K562 (cell line): ENCODE measurements at regions not wholly inside any gene's neighbourhood (a gene's known extent, or its start where the extent isn't known, plus 50 kb on each side); places are given as distances from the start of the nearest gene placed in this dataset.

ENCODE experiments used
- ATAC-seq: fragments of 200-7000 bp; cut with Tn5 transposase; 3 replicates; pipeline ENCODE4 v1.9.1; 2020; ENCODE audit warnings: moderate library complexity
- BruUV-seq: library from RNA; stranded (reverse); fragments of 400-500 nt; replicated peaks from 2 replicates; lab custom pipeline; 2021; lab: Mats Ljungman, UMichigan
- CTCF ChIA-PET: fragments of 300-600 bp; formaldehyde crosslinking; extraction: SDS; loops from one replicate; lab custom pipeline; 2021; ENCODE audit warnings: low intra/inter-chr PET ratio; lab: Yijun Ruan, JAX
- POLR2A ChIA-PET: fragments of 300-600, 350-650 bp; sonication (Branson Sonifier 250); formaldehyde crosslinking; extraction: SDS; loops from one replicate; lab custom pipeline; 2021; ENCODE audit warnings: antibody characterized with exemption, inconsistent platforms; lab: Yijun Ruan, JAX
- DNase-seq, 4 experiments: peaks; one replicate each; pipeline versions ENCODE4 v3.0.0 to v3.0.0-alpha.2; 2011 to 2018; ENCODE audit warnings: low spot score in 3 of 4, mixed read lengths in 3 of 4; ENCODE audit errors: extremely low read depth in 1 of 4
- FAIRE-seq: peaks from 2 replicates; lab custom pipeline; 2011; peaks lifted over from hg19 to GRCh38; lab: Jason Lieb, UNC
- H2AFZ ChIP-seq: 2 replicates; pipeline ENCODE4 v1.6.0; 2011; ENCODE audit warnings: low read depth, low read length, control low read depth, inconsistent platforms
- H3K27ac ChIP-seq: fragments of 200-600 bp; 3 replicates; pipeline ENCODE4 v1.8.0; 2011; ENCODE audit warnings: low read depth, mild to moderate bottlenecking, control low read depth, inconsistent platforms, low read length, moderate library complexity, mixed read lengths; ENCODE audit errors: extremely low read depth
- H3K27me3 ChIP-seq, 2 experiments: fragments of 300-600 bp in 1 of 2; 2 replicates in 1 of 2; 3 replicates in 1 of 2; pipeline versions ENCODE4 v1.6.0 to v1.8.0; 2011; ENCODE audit warnings: inconsistent platforms in 2 of 2, low read length in 2 of 2, mild to moderate bottlenecking in 1 of 2, mixed read lengths in 1 of 2, moderate library complexity in 1 of 2; ENCODE audit not compliant: control insufficient read depth in 2 of 2, insufficient read depth in 2 of 2
- H3K36me3 ChIP-seq: fragments of 300-600 bp; 3 replicates; pipeline ENCODE4 v1.8.0; 2011; ENCODE audit warnings: mild to moderate bottlenecking, low read length, inconsistent platforms; ENCODE audit not compliant: control insufficient read depth, insufficient read depth
- H3K4me1 ChIP-seq, 2 experiments: fragments of 200-600 bp in 1 of 2; replicated peaks in 1 of 2; 2 replicates in 1 of 2; 3 replicates in 1 of 2; pipeline versions ENCODE4 v1.5.1 to v1.8.0; 2011; ENCODE audit warnings: inconsistent platforms in 2 of 2, low read length in 2 of 2, mild to moderate bottlenecking in 1 of 2, mixed read lengths in 1 of 2, moderate library complexity in 1 of 2; ENCODE audit not compliant: control insufficient read depth in 2 of 2, insufficient read depth in 2 of 2
- H3K4me2 ChIP-seq: 2 replicates; pipeline ENCODE4 v1.6.1; 2011; ENCODE audit warnings: low read length, control low read depth, inconsistent platforms, mixed read lengths; ENCODE audit not compliant: insufficient read depth
- H3K4me3 ChIP-seq: fragments of 200-600 bp; sonication (generic), shearing (Covaris generic); 2 replicates; pipeline ENCODE4 v1.5.1; 2016; ENCODE audit warnings: control low read depth, inconsistent platforms
- H3K79me2 ChIP-seq: fragments of 200-600 bp; 3 replicates; pipeline ENCODE4 v1.8.0; 2011; ENCODE audit warnings: low read length, inconsistent platforms; ENCODE audit not compliant: control insufficient read depth, insufficient read depth
- H3K9ac ChIP-seq, 2 experiments: 2 replicates each; pipeline versions ENCODE4 v1.6.0 to v1.6.1; 2011; ENCODE audit warnings: low read depth in 2 of 2, low read length in 2 of 2, control low read depth in 1 of 2, inconsistent platforms in 1 of 2, mild to moderate bottlenecking in 1 of 2, mixed read lengths in 1 of 2; ENCODE audit not compliant: insufficient read depth in 1 of 2
- H3K9me1 ChIP-seq: one replicate; pipeline ENCODE4 v1.6.0; 2011; ENCODE audit warnings: inconsistent platforms, mild to moderate bottlenecking, low read length, moderate library complexity; ENCODE audit not compliant: control insufficient read depth, insufficient read depth
- H3K9me3 ChIP-seq: replicated peaks from 2 replicates; pipeline ENCODE4 v1.5.1; 2011; ENCODE audit warnings: low read depth, low read length, inconsistent platforms; ENCODE audit not compliant: control insufficient read depth, insufficient read depth
- H4K20me1 ChIP-seq: replicated peaks from 2 replicates; pipeline ENCODE4 v1.6.1; 2011; ENCODE audit warnings: low read length, inconsistent platforms, mixed read lengths; ENCODE audit not compliant: control insufficient read depth, insufficient read depth
- ARID3B ChIP-seq: fragments of 250-450 bp; sonication (Bioruptor Pico); IDR thresholded peaks from 2 replicates; pipeline ENCODE4 v1.4.0; 2020; ENCODE audit warnings: borderline replicate concordance
- ATF3 ChIP-seq, 2 experiments: fragments of 450-650 bp in 1 of 2; sonication (generic) in 1 of 2; formaldehyde crosslinking in 1 of 2; IDR thresholded peaks in 1 of 2; conservative IDR thresholded peaks in 1 of 2; 2 replicates each; pipeline versions ENCODE4 v1.6.1 to v1.8.1; 2016 to 2023; ENCODE audit warnings: mild to moderate bottlenecking in 2 of 2, moderate library complexity in 2 of 2, inconsistent platforms in 1 of 2, missing genetic modification reagents in 1 of 2
- CBFA2T2 ChIP-seq: fragments of 450-650 bp; conservative IDR thresholded peaks from 2 replicates; pipeline ENCODE4 v1.6.1; 2017; ENCODE audit warnings: mild to moderate bottlenecking
- CBFA2T3 ChIP-seq: fragments of 450-650 bp; IDR thresholded peaks from 2 replicates; pipeline ENCODE4 v1.6.1; 2017
- CC2D1A ChIP-seq: fragments of 450-650 bp; IDR thresholded peaks from 2 replicates; pipeline ENCODE4 v1.6.1; 2017; ENCODE audit warnings: mild to moderate bottlenecking
- CREM ChIP-seq: IDR thresholded peaks from 2 replicates; pipeline ENCODE4 v1.6.1; 2014; ENCODE audit warnings: antibody characterized with exemption, low read depth
- CXXC5 ChIP-seq: fragments of 250-450 bp; sonication (Bioruptor Pico); IDR thresholded peaks from 2 replicates; pipeline ENCODE4 v1.8.0; 2022; ENCODE audit warnings: inconsistent platforms, mild to moderate bottlenecking, moderate library complexity
- HINFP ChIP-seq: fragments of 450-650 bp; conservative IDR thresholded peaks from 2 replicates; pipeline ENCODE4 v1.6.1; 2016; ENCODE audit warnings: missing genetic modification characterization, low read depth, mild to moderate bottlenecking, control low read depth, missing compliant biosample characterization
- HLTF ChIP-seq: fragments of 450-650 bp; IDR thresholded peaks from 2 replicates; pipeline ENCODE4 v1.6.1; 2016
- HMBOX1 ChIP-seq: sonication (generic); IDR thresholded peaks from 2 replicates; pipeline ENCODE4 v1.6.1; 2016
- MTA3 ChIP-seq: fragments of 450-650 bp; formaldehyde crosslinking; IDR thresholded peaks from 2 replicates; pipeline ENCODE4 v1.6.1; 2017; ENCODE audit warnings: mild to moderate bottlenecking, borderline replicate concordance
- NBN ChIP-seq: fragments of 450-650 bp; IDR thresholded peaks from 2 replicates; pipeline ENCODE4 v1.6.1; 2016; ENCODE audit warnings: low read depth, mild to moderate bottlenecking
- POLR2G ChIP-seq: fragments of 200-400 bp; formaldehyde crosslinking; IDR thresholded peaks from 2 replicates; pipeline ENCODE4 v1.6.1; 2017; ENCODE audit warnings: low read depth, mild to moderate bottlenecking, antibody characterized with exemption, low read length, moderate library complexity
- RBM25 ChIP-seq: fragments of 200-400 bp; formaldehyde crosslinking; IDR thresholded peaks from 2 replicates; pipeline ENCODE4 v1.6.1; 2018; ENCODE audit warnings: low read length, low read depth, moderate library complexity; ENCODE audit not compliant: severe bottlenecking
- SMAD1 ChIP-seq: fragments of 150-350 bp; IDR thresholded peaks from 2 replicates; pipeline ENCODE4 v1.6.1; 2014; ENCODE audit warnings: low read length, low read depth; ENCODE audit not compliant: partially characterized antibody
- STAG1 ChIP-seq: sonication (generic); formaldehyde crosslinking; IDR thresholded peaks from 2 replicates; pipeline ENCODE4 v1.5.0; 2020; ENCODE audit warnings: missing genetic modification reagents, borderline replicate concordance
- XRCC3 ChIP-seq: fragments of 450-650 bp; IDR thresholded peaks from 2 replicates; pipeline ENCODE4 v1.6.1; 2017; ENCODE audit warnings: mild to moderate bottlenecking, moderate library complexity
- ZBTB1 ChIP-seq: sonication (generic); formaldehyde crosslinking; IDR thresholded peaks from 2 replicates; pipeline ENCODE4 v1.8.1; 2023; ENCODE audit warnings: missing genetic modification reagents, low read depth, mild to moderate bottlenecking, borderline replicate concordance
- ZNF143 ChIP-seq: sonication (generic); formaldehyde crosslinking; IDR thresholded peaks from 2 replicates; pipeline ENCODE4 v1.9.0; 2022; ENCODE audit warnings: mild to moderate bottlenecking, missing genetic modification reagents
- ZNF408 ChIP-seq: fragments of 250-450 bp; sonication (Bioruptor Pico); IDR thresholded peaks from 2 replicates; pipeline ENCODE4 v1.4.0; 2020; ENCODE audit warnings: low read depth, mild to moderate bottlenecking, moderate library complexity
- WGBS: fragments of 100-300 bp; shearing (Covaris generic); methylation state at CpG from one replicate; pipeline ENCODE4 v1.1.6; 2016; ENCODE audit warnings: low coverage, mixed read lengths; ENCODE audit not compliant: insufficient coverage; ENCODE audit errors: missing lambda C conversion rate; 5-methylcytosine and 5-hydroxymethylcytosine counted together
- in situ Hi-C: fragments of 300-500 bp; cut with MboI; formaldehyde crosslinking; loops from 4 replicates; pipeline ENCODE4 v1.15.0; 2018; ENCODE audit warnings: inconsistent platforms, mixed read lengths
- intact Hi-C: fragments of 100-400 bp; cut with micrococcal nuclease; formaldehyde crosslinking; loops from 2 replicates; pipeline ENCODE4 v1.14.2; 2022

- Histone ChIP-seq H3K9ac (no peak overlapping the region; a peak in 1 of 4 replicates), H3K4me2 (peak overlapping the region; percentile 36), H3K79me2 (no peaks in the 10 kb centered on the region), H2AFZ (peak overlapping the region; percentile 62; the same call in 1 of the 2 replicates), H3K27ac (peak overlapping the region; percentile 59), H3K4me1 (peaks cover 0 to 4% of the 10 kb centered on the region in 2 experiments; a peak in 2 of 5 replicates), H3K36me3 (no peaks in the 10 kb centered on the region), H3K27me3 (no peaks in the 10 kb centered on the region), H3K9me1 (no peaks in the 10 kb centered on the region), H4K20me1 (no peaks in the 10 kb centered on the region), H3K9me3 (0 out of 2 replicates have a peak, but pooled peaks cover 3% of the 10 kb centered on the region), H3K4me3 (no peak overlapping the region)
- 2% methylated on average over 4 of the region's 4 CpGs for WGBS
- CTCF ChIA-PET, result no interaction called here
- in situ Hi-C loops (no loop called here), intact Hi-C loops (no loop called here)
- ATAC-seq (peak; percentile 91), FAIRE-seq (peak; percentile 84), DNase-seq (peak in 2 of 4 experiments; percentile 67 to 85)
- BruUV-seq, result no TSS peak
- POLR2A ChIA-PET, result interaction anchor here (1.0 kb wide), 1 partner anchor 16 kb away, joined by 3 read pairs; no protein-coding TSS in a partner anchor
- no peak for TF ChIP-seq STAG1
- TF ChIP-seq HLTF, result no peak
- no peak for TF ChIP-seq SMAD1
- peak; percentile 59; the same call in 1 of the 2 replicates for TF ChIP-seq CC2D1A
- TF ChIP-seq ZNF408 (CRISPR knock-in tag), result no peak
- TF ChIP-seq CBFA2T3, result peak; percentile 91
- peak; percentile 35; the same call in 1 of the 2 replicates for TF ChIP-seq CREM
- no peak for TF ChIP-seq ARID3B (CRISPR knock-in tag)
- TF ChIP-seq HINFP, result no peak
- TF ChIP-seq CBFA2T2, result peak; percentile 80
- no peak for TF ChIP-seq MTA3
- TF ChIP-seq XRCC3, result no peak
- TF ChIP-seq NBN, result no peak
- no peak for TF ChIP-seq ATF3 (IDR thresholded peaks at IDR 0.05)
- TF ChIP-seq ATF3 (CRISPR knock-in tag; conservative IDR thresholded peaks at IDR 0.05), result no peak
- TF ChIP-seq HMBOX1, result peak; percentile 62; the same call in 1 of the 2 replicates
- TF ChIP-seq ZBTB1 (CRISPR knock-in tag), result no peak
- peak; percentile 28; the same call in 1 of the 2 replicates for TF ChIP-seq CXXC5 (CRISPR knock-in tag)
- TF ChIP-seq ZNF143, result no peak
- TF ChIP-seq RBM25, result no peak
- no peak for TF ChIP-seq POLR2G
These were observed 77.8 kb upstream of the CNOT2 start for GRCh38 chr12:70165450-70165849.
